Keratinocyte (primary cell): ENCODE measurements at regions not wholly inside any gene's neighbourhood (a gene's known extent, or its start where the extent isn't known, plus 50 kb on each side); places are given as distances from the start of the nearest gene placed in this dataset.
A peak's percentile ranks its signal among the peaks of the same experiment; 100 is the strongest.

Source experiments
- DNase-seq: peaks from one replicate; pipeline ENCODE4 v3.0.0-alpha.2; 2011; ENCODE audit warnings: low read depth, missing footprints, low spot score
- FAIRE-seq: peaks from 2 replicates; lab custom pipeline; 2011; peaks lifted over from hg19 to GRCh38; lab: Jason Lieb, UNC
- H2AFZ ChIP-seq: 2 replicates; pipeline ENCODE4 v1.6.0; 2012; ENCODE audit warnings: low read length, control low read depth, inconsistent platforms; ENCODE audit not compliant: control insufficient read depth
- H3K27ac ChIP-seq: 2 replicates; pipeline ENCODE4 v1.5.1; 2011; ENCODE audit warnings: low read length; ENCODE audit not compliant: control insufficient read depth, insufficient read depth
- H3K27me3 ChIP-seq: 3 replicates; pipeline ENCODE4 v1.6.0; 2011; ENCODE audit warnings: low read length; ENCODE audit not compliant: control insufficient read depth, insufficient read depth; ENCODE audit errors: extremely low read depth
- H3K36me3 ChIP-seq, 2 experiments: 2 replicates in 1 of 2; 3 replicates in 1 of 2; pipeline ENCODE4 v1.5.1; 2011; ENCODE audit warnings: low read length in 2 of 2, mild to moderate bottlenecking in 1 of 2; ENCODE audit not compliant: control insufficient read depth in 2 of 2, insufficient read depth in 2 of 2; ENCODE audit errors: extremely low read depth in 1 of 2
- H3K4me1 ChIP-seq: 3 replicates; pipeline ENCODE4 v1.5.1; 2011; ENCODE audit warnings: low read length; ENCODE audit not compliant: control insufficient read depth, insufficient read depth; ENCODE audit errors: extremely low read depth
- H3K4me2 ChIP-seq: 3 replicates; pipeline ENCODE4 v1.6.0; 2011; ENCODE audit warnings: low read depth, low read length; ENCODE audit not compliant: control insufficient read depth, insufficient read depth; ENCODE audit errors: extremely low read depth
- H3K4me3 ChIP-seq, 3 experiments: fragments of 200-600 bp in 1 of 3; sonication (generic) in 1 of 3; 2 replicates in 2 of 3; 3 replicates in 1 of 3; pipeline ENCODE4 v1.5.1; 2011 to 2016; ENCODE audit warnings: low read length in 3 of 3, mild to moderate bottlenecking in 3 of 3, control low read depth in 2 of 3, inconsistent platforms in 1 of 3, low read depth in 1 of 3, mixed read lengths in 1 of 3, mixed run types in 1 of 3, moderate library complexity in 1 of 3; ENCODE audit not compliant: control insufficient read depth in 2 of 3, insufficient read depth in 2 of 3; ENCODE audit errors: extremely low read depth in 1 of 3
- H3K79me2 ChIP-seq: 2 replicates; pipeline ENCODE4 v1.6.0; 2012; ENCODE audit warnings: low read length; ENCODE audit not compliant: control insufficient read depth, insufficient read depth
- H3K9ac ChIP-seq: 3 replicates; pipeline ENCODE4 v1.6.0; 2011; ENCODE audit warnings: low read length; ENCODE audit not compliant: control insufficient read depth, insufficient read depth; ENCODE audit errors: extremely low read depth
- H3K9me1 ChIP-seq: 3 replicates; pipeline ENCODE4 v1.6.0; 2011; ENCODE audit warnings: low read length; ENCODE audit not compliant: control insufficient read depth, insufficient read depth; ENCODE audit errors: extremely low read depth
- H3K9me3 ChIP-seq: 2 replicates; pipeline ENCODE4 v1.5.1; 2012; ENCODE audit warnings: low read depth, low read length; ENCODE audit not compliant: control insufficient read depth
- H4K20me1 ChIP-seq: 3 replicates; pipeline ENCODE4 v1.6.0; 2011; ENCODE audit warnings: low read length; ENCODE audit not compliant: control insufficient read depth, insufficient read depth; ENCODE audit errors: extremely low read depth
- EZH2 ChIP-seq: IDR thresholded peaks from one replicate; pipeline ENCODE4 v1.6.1; 2012; ENCODE audit warnings: inconsistent platforms, mild to moderate bottlenecking, low read length, moderate library complexity
- dilution Hi-C: fragments of 300-500 bp; cut with MboI; formaldehyde crosslinking; loops from one replicate; pipeline ENCODE4 v1.7.0; 2020; ENCODE audit warnings: low sequenced_read_pairs; ENCODE audit not compliant: extremely low pct_ligation_motif_present
- TF ChIP-seq, protein P1 (sequence below), 3 experiments: IDR thresholded peaks in 1 of 3; conservative IDR thresholded peaks in 1 of 3; optimal IDR thresholded peaks in 1 of 3; 2 replicates in 2 of 3; 3 replicates in 1 of 3; pipeline versions ENCODE3 to v1.5.1; 2011; ENCODE audit warnings: low read length in 3 of 3, mild to moderate bottlenecking in 3 of 3, moderate library complexity in 2 of 3, control low read depth in 1 of 3, inconsistent platforms in 1 of 3; ENCODE audit not compliant: insufficient read depth in 2 of 3; ENCODE audit errors: extremely low read depth in 1 of 3

DNA sequence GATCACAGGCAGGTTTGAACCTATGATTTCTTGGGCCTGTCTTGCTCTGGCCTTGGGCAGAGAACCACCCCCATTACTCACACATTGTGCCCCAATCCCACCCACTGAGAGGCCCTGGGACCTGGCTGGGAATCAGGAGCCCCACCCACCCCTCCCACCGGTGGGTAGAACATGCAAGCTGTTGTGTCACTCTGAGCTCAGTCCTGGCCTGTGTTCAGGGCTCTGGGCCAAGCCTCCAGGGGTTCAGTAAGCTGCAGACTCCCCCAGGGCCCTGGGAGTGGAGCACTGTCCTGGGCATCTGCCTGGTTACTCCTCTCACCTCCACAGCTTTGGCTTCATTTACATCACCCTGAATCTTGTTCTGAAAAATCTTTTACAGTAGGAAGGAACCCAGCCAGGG lies 270.5 kb downstream of the RRAGC start:
- Histone ChIP-seq H3K9me3 (no peaks in the 10 kb centered on the region), H3K79me2 (no peaks in the 10 kb centered on the region), H3K9ac (no peak overlapping the region), H2AFZ (no peak overlapping the region), H3K27me3 (no peaks in the 10 kb centered on the region), H3K27ac (no peak overlapping the region), H3K4me2 (no peak overlapping the region), H3K36me3 (no peaks in the 10 kb centered on the region), H4K20me1 (no peaks in the 10 kb centered on the region), H3K9me1 (no peaks in the 10 kb centered on the region), H3K4me1 (peaks cover 8% of the 10 kb centered on the region), H3K4me3 (no peak overlapping the region)
- DNase-seq (peak; percentile 38), FAIRE-seq (peak; percentile 43)
- TF ChIP-seq, protein P1, sequence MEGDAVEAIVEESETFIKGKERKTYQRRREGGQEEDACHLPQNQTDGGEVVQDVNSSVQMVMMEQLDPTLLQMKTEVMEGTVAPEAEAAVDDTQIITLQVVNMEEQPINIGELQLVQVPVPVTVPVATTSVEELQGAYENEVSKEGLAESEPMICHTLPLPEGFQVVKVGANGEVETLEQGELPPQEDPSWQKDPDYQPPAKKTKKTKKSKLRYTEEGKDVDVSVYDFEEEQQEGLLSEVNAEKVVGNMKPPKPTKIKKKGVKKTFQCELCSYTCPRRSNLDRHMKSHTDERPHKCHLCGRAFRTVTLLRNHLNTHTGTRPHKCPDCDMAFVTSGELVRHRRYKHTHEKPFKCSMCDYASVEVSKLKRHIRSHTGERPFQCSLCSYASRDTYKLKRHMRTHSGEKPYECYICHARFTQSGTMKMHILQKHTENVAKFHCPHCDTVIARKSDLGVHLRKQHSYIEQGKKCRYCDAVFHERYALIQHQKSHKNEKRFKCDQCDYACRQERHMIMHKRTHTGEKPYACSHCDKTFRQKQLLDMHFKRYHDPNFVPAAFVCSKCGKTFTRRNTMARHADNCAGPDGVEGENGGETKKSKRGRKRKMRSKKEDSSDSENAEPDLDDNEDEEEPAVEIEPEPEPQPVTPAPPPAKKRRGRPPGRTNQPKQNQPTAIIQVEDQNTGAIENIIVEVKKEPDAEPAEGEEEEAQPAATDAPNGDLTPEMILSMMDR (optimal IDR thresholded peaks at IDR 0.05 in 1 of 3, IDR thresholded peaks at IDR 0.05 in 1 of 3, conservative IDR thresholded peaks at IDR 0.05 in 1 of 3; ENCODE audit: extremely low read depth in 1 of 3, insufficient read depth in 2 of 3, low read length in 3 of 3), result no peak
- TF ChIP-seq EZH2, result no peak
- dilution Hi-C loops, result no loop called here

- no peak overlapping the region for H3K4me3 ChIP-seq
- no peaks in the 10 kb centered on the region for H3K79me2 ChIP-seq
- H3K4me1 ChIP-seq, result peaks cover 8% of the 10 kb centered on the region
- DNase-seq (no peak), FAIRE-seq (no peak)
- no peaks in the 10 kb centered on the region for H3K27me3 ChIP-seq
- H3K4me2 ChIP-seq, result no peak overlapping the region
- H3K27ac ChIP-seq, result no peak overlapping the region
- H3K9me1 ChIP-seq, result no peaks in the 10 kb centered on the region
- H3K9me3 ChIP-seq, result no peaks in the 10 kb centered on the region
- dilution Hi-C loops, result no loop called here
- no peaks in the 10 kb centered on the region for H4K20me1 ChIP-seq
- no peak overlapping the region for H3K9ac ChIP-seq
- TF ChIP-seq, protein P1 (optimal IDR thresholded peaks at IDR 0.05 in 1 of 3, IDR thresholded peaks at IDR 0.05 in 1 of 3, conservative IDR thresholded peaks at IDR 0.05 in 1 of 3; ENCODE audit: extremely low read depth in 1 of 3, insufficient read depth in 2 of 3, low read length in 3 of 3), result no peak
- TF ChIP-seq EZH2, result no peak
- H3K36me3 ChIP-seq, result no peaks in the 10 kb centered on the region
- H2AFZ ChIP-seq, result no peak overlapping the region
Observed at GRCh38 chr1:38587766-38588165, 271.8 kb downstream of the RRAGC start.
